ENCODE measurements at regions not wholly inside any gene's neighbourhood (a gene's known extent, or its start where the extent isn't known, plus 50 kb on each side); places are given as distances from the start of the nearest gene placed in this dataset.

GRCh38 chr17:34012709-34013375 lies 242.2 kb upstream of the CCL2 start:
- TF ChIP-seq EP300 (IDR thresholded peaks at IDR 0.05): no peak
- TF ChIP-seq CTCF (IDR thresholded peaks at IDR 0.05): no peak
